Body of pancreas (tissue), 4 donors: ENCODE measurements at regions not wholly inside any gene's neighbourhood (a gene's known extent, or its start where the extent isn't known, plus 50 kb on each side); places are given as distances from the start of the nearest gene placed in this dataset.

Source experiments
- ATAC-seq: fragments of 150-250 bp; one replicate; pipeline ENCODE4 v1.9.1; 2016
- DNase-seq, 4 donors: peaks; one replicate each; pipeline ENCODE4 v3.0.0-alpha.2; 2019
- H3K27ac ChIP-seq, 4 donors: fragments of 200-600 bp; sonication (generic); 1 replicate in 3 of 4; 2 replicates in 1 of 4; pipeline versions ENCODE4 v1.5.1 to v1.6.1; 2016 to 2019; ENCODE audit warnings: mild to moderate bottlenecking in 1 of 4, mixed read lengths in 1 of 4, moderate library complexity in 1 of 4
- H3K27me3 ChIP-seq, 2 donors: fragments of 200-600 bp; sonication (generic); one replicate each; pipeline ENCODE4 v1.6.0; 2016; ENCODE audit warnings: mild to moderate bottlenecking in 1 of 2
- H3K36me3 ChIP-seq, 2 donors: fragments of 200-600 bp; sonication (generic); replicated peaks in 1 of 2; 2 replicates each; pipeline ENCODE4 v1.5.1; 2016; ENCODE audit warnings: low read depth in 2 of 2; ENCODE audit not compliant: insufficient read depth in 1 of 2
- H3K4me1 ChIP-seq: fragments of 200-600 bp; sonication (generic); one replicate; pipeline ENCODE4 v1.6.0; 2016
- H3K4me3 ChIP-seq, 2 donors: fragments of 200-600 bp; sonication (generic); 1 replicate in 1 of 2; 2 replicates in 1 of 2; pipeline ENCODE4 v1.5.1; 2016 to 2019
- H3K9me3 ChIP-seq, 3 donors: fragments of 200-600 bp; sonication (generic); 1 replicate in 2 of 3; 2 replicates in 1 of 3; pipeline ENCODE4 v1.5.1; 2016
- POLR2A ChIP-seq, 3 donors: fragments of 450-650 bp; IDR thresholded peaks; one replicate each; pipeline ENCODE4 v1.6.1; 2016; ENCODE audit warnings: antibody characterized with exemption in 3 of 3, mild to moderate bottlenecking in 2 of 3
- WGBS, 2 donors: methylation state at CpG; one replicate each; pipeline ENCODE4 v1.1.5; 2017; 5-methylcytosine and 5-hydroxymethylcytosine counted together
- intact Hi-C: fragments of 100-400 bp; cut with DNase I; formaldehyde crosslinking; loops from one replicate; pipeline ENCODE4 v1.15.1; 2023
- TF ChIP-seq, protein P1 (sequence below), 7 experiments: fragments of 450-650 bp in 4 of 7; fragments of 200-600 bp in 3 of 7; sonication (generic) in 3 of 7; IDR thresholded peaks; one replicate each; pipeline ENCODE4 v1.5.1; 2016 to 2019; ENCODE audit warnings: antibody characterized with exemption in 7 of 7

DNA sequence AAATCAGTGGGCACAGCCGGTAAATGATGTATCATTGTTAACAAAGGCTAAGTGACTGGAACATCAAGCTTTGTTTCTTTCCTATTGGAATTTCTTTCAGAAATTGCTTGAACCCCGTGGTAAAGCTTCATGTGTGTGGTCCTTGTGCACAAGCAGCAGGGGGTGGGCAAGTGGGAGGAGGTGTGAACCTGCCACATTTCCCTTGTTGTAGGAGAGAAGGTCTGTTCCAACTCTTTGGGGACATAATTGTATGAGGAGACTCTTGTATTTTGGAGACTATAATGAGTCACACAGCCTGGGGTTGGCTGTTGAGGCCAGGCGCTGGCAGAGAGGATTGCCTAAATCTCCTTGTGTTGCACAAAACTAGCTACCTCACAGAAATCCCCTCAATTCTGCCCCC lies 620.5 kb downstream of the IRX1 start:
- H3K27me3 ChIP-seq = no peaks in the 10 kb centered on the region
- 60 to 62% methylated on average over 3 of the region's 3 CpGs for WGBS, 2 donors
- no peaks in the 10 kb centered on the region for H3K4me1 ChIP-seq
- intact Hi-C loops = no loop called here
- TF ChIP-seq, protein P1, sequence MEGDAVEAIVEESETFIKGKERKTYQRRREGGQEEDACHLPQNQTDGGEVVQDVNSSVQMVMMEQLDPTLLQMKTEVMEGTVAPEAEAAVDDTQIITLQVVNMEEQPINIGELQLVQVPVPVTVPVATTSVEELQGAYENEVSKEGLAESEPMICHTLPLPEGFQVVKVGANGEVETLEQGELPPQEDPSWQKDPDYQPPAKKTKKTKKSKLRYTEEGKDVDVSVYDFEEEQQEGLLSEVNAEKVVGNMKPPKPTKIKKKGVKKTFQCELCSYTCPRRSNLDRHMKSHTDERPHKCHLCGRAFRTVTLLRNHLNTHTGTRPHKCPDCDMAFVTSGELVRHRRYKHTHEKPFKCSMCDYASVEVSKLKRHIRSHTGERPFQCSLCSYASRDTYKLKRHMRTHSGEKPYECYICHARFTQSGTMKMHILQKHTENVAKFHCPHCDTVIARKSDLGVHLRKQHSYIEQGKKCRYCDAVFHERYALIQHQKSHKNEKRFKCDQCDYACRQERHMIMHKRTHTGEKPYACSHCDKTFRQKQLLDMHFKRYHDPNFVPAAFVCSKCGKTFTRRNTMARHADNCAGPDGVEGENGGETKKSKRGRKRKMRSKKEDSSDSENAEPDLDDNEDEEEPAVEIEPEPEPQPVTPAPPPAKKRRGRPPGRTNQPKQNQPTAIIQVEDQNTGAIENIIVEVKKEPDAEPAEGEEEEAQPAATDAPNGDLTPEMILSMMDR (IDR thresholded peaks at IDR 0.05) = no peak
- no peak for TF ChIP-seq POLR2A (IDR thresholded peaks at IDR 0.05)
- H3K27ac ChIP-seq = no peak overlapping the region
- H3K4me3 ChIP-seq = no peak overlapping the region
- ATAC-seq (no peak), DNase-seq (no peak)
- no peaks in the 10 kb centered on the region for H3K36me3 ChIP-seq
- no peaks in the 10 kb centered on the region for H3K9me3 ChIP-seq

DNA sequence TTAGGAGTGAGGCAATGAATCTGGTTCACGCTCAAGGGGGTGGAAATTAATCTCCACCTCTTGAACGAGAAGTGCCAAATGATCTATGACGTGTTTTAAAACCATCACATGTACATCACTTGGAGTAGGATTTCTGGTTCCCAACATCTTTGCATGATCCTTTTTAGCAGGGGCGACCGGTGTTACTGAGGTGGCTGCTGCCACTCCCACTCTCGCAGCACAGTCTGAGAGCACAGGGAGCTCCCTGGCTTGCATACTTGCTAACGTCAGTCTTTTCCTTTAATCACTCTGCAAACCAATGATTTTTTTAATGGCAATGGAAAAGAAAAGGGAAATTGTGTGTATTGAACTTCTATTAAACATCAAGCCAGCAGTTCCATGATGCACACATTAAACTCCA lies 624.4 kb downstream of the IRX1 start:
- Histone ChIP-seq H3K4me3 (no peak overlapping the region), H3K27me3 (no peaks in the 10 kb centered on the region), H3K9me3 (no peaks in the 10 kb centered on the region), H3K4me1 (no peaks in the 10 kb centered on the region), H3K27ac (no peak overlapping the region), H3K36me3 (no peaks in the 10 kb centered on the region)
- no peak for ATAC-seq
- 64 to 72% methylated on average over 7 of the region's 7 CpGs for WGBS, 2 donors
- intact Hi-C loops = no loop called here
- TF ChIP-seq POLR2A (IDR thresholded peaks at IDR 0.05) = no peak
- TF ChIP-seq, protein P1 (IDR thresholded peaks at IDR 0.05) = no peak
- DNase-seq = no peak

DNA sequence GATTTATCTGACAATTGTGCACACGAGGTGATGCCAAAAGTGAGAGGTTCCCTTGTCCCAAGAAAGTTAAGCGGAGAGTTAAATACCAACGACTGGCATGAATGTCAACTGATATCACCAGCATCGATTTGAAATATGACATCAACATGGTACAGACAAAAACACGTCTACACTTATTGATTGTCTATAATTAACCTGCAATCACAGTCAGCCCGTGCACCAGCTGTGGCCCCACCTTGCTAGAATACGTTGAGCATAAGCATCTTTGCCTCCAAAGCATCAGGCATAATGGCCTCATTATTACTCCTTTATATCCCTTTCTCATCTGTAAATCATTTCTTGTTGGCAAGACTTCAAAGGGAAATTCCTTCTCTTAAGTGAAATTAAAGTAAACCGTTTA lies 625.4 kb downstream of the IRX1 start:
- no peak overlapping the region for H3K4me3 ChIP-seq
- 37 to 38% methylated on average over 8 of the region's 8 CpGs for WGBS, 2 donors
- no peaks in the 10 kb centered on the region for H3K4me1 ChIP-seq
- no peak overlapping the region for H3K27ac ChIP-seq
- H3K9me3 ChIP-seq = no peaks in the 10 kb centered on the region
- no peaks in the 10 kb centered on the region for H3K36me3 ChIP-seq
- H3K27me3 ChIP-seq = no peaks in the 10 kb centered on the region
- TF ChIP-seq, protein P1 (IDR thresholded peaks at IDR 0.05) = no peak
- no peak for TF ChIP-seq POLR2A (IDR thresholded peaks at IDR 0.05)
- ATAC-seq = no peak
- DNase-seq = no peak
- intact Hi-C loops = no loop called here

GRCh38 chr5:4222147-4222546 lies 626.5 kb downstream of the IRX1 start:
- no peaks in the 10 kb centered on the region for H3K27me3 ChIP-seq
- H3K9me3 ChIP-seq = no peaks in the 10 kb centered on the region

DNA sequence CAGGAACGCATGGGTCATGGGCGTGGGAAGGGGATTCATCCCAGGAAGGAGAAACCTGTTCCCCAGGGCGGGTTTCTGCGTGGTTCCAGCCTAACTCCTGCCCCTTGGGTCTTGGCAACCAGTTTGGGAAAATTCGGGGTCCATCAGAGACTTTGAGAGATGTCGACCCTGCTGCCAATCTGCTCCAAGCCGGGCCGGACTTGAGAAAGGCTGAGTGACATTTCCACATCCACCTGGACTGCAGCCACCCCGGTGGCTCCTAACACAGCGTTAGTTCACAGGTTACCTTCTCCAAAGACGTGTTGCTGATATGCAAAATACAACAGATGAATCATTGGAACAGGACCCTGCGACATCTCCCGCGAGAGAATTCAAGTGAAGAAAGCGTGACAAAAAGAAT lies 627.2 kb downstream of the IRX1 start:
- H3K4me3 ChIP-seq = no peak overlapping the region
- H3K36me3 ChIP-seq = no peaks in the 10 kb centered on the region
- no peak for DNase-seq
- H3K27ac ChIP-seq = no peak overlapping the region
- H3K27me3 ChIP-seq = no peaks in the 10 kb centered on the region
- no peak for TF ChIP-seq POLR2A (IDR thresholded peaks at IDR 0.05)
- TF ChIP-seq, protein P1 (IDR thresholded peaks at IDR 0.05) = no peak
- H3K9me3 ChIP-seq = no peaks in the 10 kb centered on the region
- intact Hi-C loops = no loop called here
- 60 to 62% methylated on average over 15 of the region's 15 CpGs for WGBS, 2 donors
- no peak for ATAC-seq
- no peaks in the 10 kb centered on the region for H3K4me1 ChIP-seq

More at GRCh38 chr5:4222147-4222546, 626.5 kb downstream of the IRX1 start:
- no peak overlapping the region for H3K27ac ChIP-seq
- DNase-seq = no peak
- ATAC-seq = no peak
- H3K4me1 ChIP-seq = no peaks in the 10 kb centered on the region
- H3K4me3 ChIP-seq = no peak overlapping the region
- TF ChIP-seq, protein P1 (IDR thresholded peaks at IDR 0.05) = no peak
- no peak for TF ChIP-seq POLR2A (IDR thresholded peaks at IDR 0.05)
- H3K36me3 ChIP-seq = no peaks in the 10 kb centered on the region
- 59 to 63% methylated on average over 6 of the region's 6 CpGs for WGBS, 2 donors
- intact Hi-C loops = no loop called here
